HG02981 (cell line): ENCODE measurements at regions not wholly inside any gene's neighbourhood (a gene's known extent, or its start where the extent isn't known, plus 50 kb on each side); places are given as distances from the start of the nearest gene placed in this dataset.
"Not testable (repeated sequence)": the region's sequence is repeated elsewhere in the genome, so short reads cannot be mapped to it uniquely, and the experiment has no call there.

Experiments used
- ATAC-seq: cut with Tn5 transposase; IDR thresholded peaks from one replicate; pipeline ENCODE4 v1.9.1; 2021; ENCODE audit warnings: mild to moderate bottlenecking, moderate library complexity; ENCODE audit not compliant: unreplicated experiment

- no peak for ATAC-seq
Observed at GRCh38 chr6:111925296-111925695, 52.0 kb upstream of the FYN start.

- no peak for ATAC-seq
Observed at GRCh38 chr6:111926731-111927302, 53.6 kb upstream of the FYN start.

GRCh38 chr6:111927321-111927720 lies 54.1 kb upstream of the FYN start:
- no peak for ATAC-seq

- ATAC-seq, result no peak
Observed at GRCh38 chr6:111928139-111928538, 54.9 kb upstream of the FYN start.

GRCh38 chr6:111934611-111935010 lies 61.4 kb upstream of the FYN start:
- not testable (repeated sequence) for ATAC-seq

GRCh38 chr6:111936718-111937117 lies 63.5 kb upstream of the FYN start:
- no peak for ATAC-seq

- no peak for ATAC-seq
Observed at GRCh38 chr6:111938710-111939109, 65.5 kb upstream of the FYN start.

- no peak for ATAC-seq
Observed at GRCh38 chr6:111939902-111940301, 66.7 kb upstream of the FYN start.

- no peak for ATAC-seq
Observed at GRCh38 chr6:111940801-111941200, 67.5 kb upstream of the FYN start.

GRCh38 chr6:111941686-111942330 lies 68.6 kb upstream of the FYN start:
- no peak for ATAC-seq

- ATAC-seq, result no peak
Observed at GRCh38 chr6:111942561-111942960, 69.3 kb upstream of the FYN start.

GRCh38 chr6:111943266-111943665 lies 70.0 kb upstream of the FYN start:
- no peak for ATAC-seq

- ATAC-seq, result no peak
Observed at GRCh38 chr6:111943726-111944125, 70.5 kb upstream of the FYN start.

- ATAC-seq, result no peak
Observed at GRCh38 chr6:111944541-111944940, 71.3 kb upstream of the FYN start.

GRCh38 chr6:111949546-111949945 lies 76.3 kb upstream of the FYN start:
- ATAC-seq, result no peak

GRCh38 chr6:111949984-111950383 lies 76.7 kb upstream of the FYN start:
- ATAC-seq, result not testable (repeated sequence)

- ATAC-seq, result no peak
Observed at GRCh38 chr6:111950661-111951496, 77.6 kb upstream of the FYN start.

- ATAC-seq, result no peak
Observed at GRCh38 chr6:111951497-111952085, 78.3 kb upstream of the FYN start.

GRCh38 chr6:111952274-111952673 lies 79.0 kb upstream of the FYN start:
- no peak for ATAC-seq

- ATAC-seq, result no peak
Observed at GRCh38 chr6:111952821-111953540, 79.7 kb upstream of the FYN start.

- ATAC-seq, result no peak
Observed at GRCh38 chr6:111956098-111956497, 82.8 kb upstream of the FYN start.
